H9 (cell line): ENCODE measurements at regions not wholly inside any gene's neighbourhood (a gene's known extent, or its start where the extent isn't known, plus 50 kb on each side); places are given as distances from the start of the nearest gene placed in this dataset.

Source experiments
- DNase-seq: peaks from one replicate; pipeline ENCODE4 v3.0.0-alpha.2; 2017
- H2AFZ ChIP-seq: one replicate; pipeline ENCODE4 v1.6.1; 2013; ENCODE audit warnings: mild to moderate bottlenecking, low read length, control low read depth, moderate library complexity
- H2AK5ac ChIP-seq: 2 replicates; pipeline ENCODE4 v1.6.1; 2013; ENCODE audit warnings: low read length, control low read depth, mixed read lengths; ENCODE audit not compliant: insufficient read length
- H2BK120ac ChIP-seq: one replicate; pipeline ENCODE4 v1.6.1; 2013; ENCODE audit warnings: low read depth, mild to moderate bottlenecking, low read length, control low read depth, inconsistent platforms; ENCODE audit not compliant: poor library complexity, severe bottlenecking
- H2BK12ac ChIP-seq: 2 replicates; pipeline ENCODE4 v1.6.1; 2013; ENCODE audit warnings: low read length, control low read depth, mixed read lengths, low read depth; ENCODE audit not compliant: insufficient read length
- H2BK15ac ChIP-seq: 2 replicates; pipeline ENCODE4 v1.6.1; 2013; ENCODE audit warnings: low read depth, low read length, control low read depth
- H2BK20ac ChIP-seq: one replicate; pipeline ENCODE4 v1.6.1; 2013; ENCODE audit warnings: low read depth, mild to moderate bottlenecking, low read length, control low read depth, inconsistent platforms; ENCODE audit not compliant: poor library complexity, severe bottlenecking
- H2BK5ac ChIP-seq: 2 replicates; pipeline ENCODE4 v1.6.1; 2013; ENCODE audit warnings: low read length, control low read depth, mixed read lengths; ENCODE audit not compliant: insufficient read length
- H3K14ac ChIP-seq: 2 replicates; pipeline ENCODE4 v1.6.1; 2013; ENCODE audit warnings: low read length, control low read depth; ENCODE audit not compliant: insufficient read depth
- H3K18ac ChIP-seq: 2 replicates; pipeline ENCODE4 v1.6.1; 2013; ENCODE audit warnings: low read depth, mild to moderate bottlenecking, mixed read lengths, low read length, control low read depth; ENCODE audit not compliant: insufficient read length
- H3K23ac ChIP-seq: 2 replicates; pipeline ENCODE4 v1.6.1; 2013; ENCODE audit warnings: low read length, control low read depth, mixed read lengths, low read depth; ENCODE audit not compliant: insufficient read length
- H3K23me2 ChIP-seq: 2 replicates; pipeline ENCODE4 v1.6.1; 2013; ENCODE audit warnings: low read depth, mild to moderate bottlenecking, mixed read lengths, low read length, control low read depth; ENCODE audit not compliant: insufficient read length, poor library complexity, severe bottlenecking
- H3K27ac ChIP-seq: 2 replicates; pipeline ENCODE4 v1.5.1; 2013; ENCODE audit warnings: low read length, control low read depth, mixed read lengths, low read depth; ENCODE audit not compliant: insufficient read length
- H3K27me3 ChIP-seq: 2 replicates; pipeline ENCODE4 v1.6.1; 2013; ENCODE audit warnings: low read length, control low read depth, inconsistent platforms; ENCODE audit not compliant: insufficient read depth
- H3K4ac ChIP-seq: 2 replicates; pipeline ENCODE4 v1.6.1; 2013; ENCODE audit warnings: low read depth, mild to moderate bottlenecking, control low read depth, inconsistent platforms, low read length, moderate library complexity
- H3K4me1 ChIP-seq: 2 replicates; pipeline ENCODE4 v1.6.1; 2013; ENCODE audit warnings: low read length, control low read depth, inconsistent platforms; ENCODE audit not compliant: insufficient read depth
- H3K4me2 ChIP-seq: 2 replicates; pipeline ENCODE4 v1.6.1; 2013; ENCODE audit warnings: low read length, control low read depth, mixed read lengths; ENCODE audit not compliant: insufficient read length, insufficient read depth
- H3K56ac ChIP-seq: 2 replicates; pipeline ENCODE4 v1.6.1; 2013; ENCODE audit warnings: low read depth, mild to moderate bottlenecking, mixed read lengths, low read length, control low read depth; ENCODE audit not compliant: insufficient read length
- H3K79me1 ChIP-seq: 2 replicates; pipeline ENCODE4 v1.6.1; 2013; ENCODE audit warnings: low read depth, mild to moderate bottlenecking, moderate library complexity, low read length, control low read depth, inconsistent platforms; ENCODE audit not compliant: insufficient read depth, poor library complexity, severe bottlenecking
- H3K79me2 ChIP-seq: 2 replicates; pipeline ENCODE4 v1.6.1; 2013; ENCODE audit warnings: low read length, control low read depth, inconsistent platforms; ENCODE audit not compliant: insufficient read depth
- H3K9ac ChIP-seq: 2 replicates; pipeline ENCODE4 v1.6.1; 2013; ENCODE audit warnings: low read length, control low read depth, mixed read lengths; ENCODE audit not compliant: insufficient read length; ENCODE audit errors: extremely low read depth
- H3K9me3 ChIP-seq: one replicate; pipeline ENCODE4 v1.6.1; 2013; ENCODE audit warnings: low read depth, low read length, inconsistent platforms; ENCODE audit not compliant: control insufficient read depth
- H3T11ph ChIP-seq: one replicate; pipeline ENCODE4 v1.6.1; 2013; ENCODE audit warnings: mild to moderate bottlenecking, low read length, control low read depth, inconsistent platforms
- H4K20me1 ChIP-seq: one replicate; pipeline ENCODE4 v1.6.1; 2013; ENCODE audit not compliant: control insufficient read depth, insufficient read length, insufficient read depth
- H4K5ac ChIP-seq: 2 replicates; pipeline ENCODE4 v1.6.1; 2013; ENCODE audit warnings: low read depth, mild to moderate bottlenecking, mixed read lengths, low read length, control low read depth; ENCODE audit not compliant: insufficient read length
- H4K8ac ChIP-seq: replicated peaks from 2 replicates; pipeline ENCODE4 v1.6.1; 2013; ENCODE audit warnings: low read length, control low read depth, mixed read lengths, low read depth; ENCODE audit not compliant: insufficient read length
- H4K91ac ChIP-seq: 2 replicates; pipeline ENCODE4 v1.6.1; 2013; ENCODE audit warnings: low read depth, mild to moderate bottlenecking, moderate library complexity, mixed read lengths, low read length, control low read depth; ENCODE audit not compliant: insufficient read length
- H3K27ac Mint-ChIP-seq, 3 experiments: 2 replicates in 2 of 3; 3 replicates in 1 of 3; pipeline ENCODE4 v1.8.0; 2020 to 2021; ENCODE audit warnings: mixed read lengths in 3 of 3, mild to moderate bottlenecking in 1 of 3, moderate library complexity in 1 of 3
- H3K27me3 Mint-ChIP-seq: 2 replicates; pipeline ENCODE4 v1.8.0; 2021; ENCODE audit warnings: low read depth, mild to moderate bottlenecking, moderate library complexity, mixed read lengths
- H3K36me3 Mint-ChIP-seq, 3 experiments: 2 replicates in 2 of 3; 3 replicates in 1 of 3; pipeline ENCODE4 v1.8.0; 2020 to 2021; ENCODE audit warnings: low read depth in 3 of 3, mixed read lengths in 3 of 3; ENCODE audit not compliant: insufficient read depth in 1 of 3
- H3K4me1 Mint-ChIP-seq, 2 experiments: 2 replicates each; pipeline ENCODE4 v1.8.0; 2020; ENCODE audit warnings: mixed read lengths in 2 of 2
- H3K4me3 Mint-ChIP-seq, 2 experiments: 2 replicates in 1 of 2; 3 replicates in 1 of 2; pipeline ENCODE4 v1.8.0; 2020 to 2021; ENCODE audit warnings: mild to moderate bottlenecking in 2 of 2, mixed read lengths in 2 of 2, moderate library complexity in 1 of 2
- H3K9me3 Mint-ChIP-seq, 2 experiments: 2 replicates in 1 of 2; 3 replicates in 1 of 2; pipeline ENCODE4 v1.8.0; 2020; ENCODE audit warnings: mild to moderate bottlenecking in 2 of 2, mixed read lengths in 2 of 2, moderate library complexity in 1 of 2
- CTCF ChIP-seq: fragments of 200-600 bp; sonication (generic); conservative IDR thresholded peaks from 3 replicates; pipeline ENCODE4 v1.8.0; 2021; ENCODE audit warnings: antibody characterized with exemption, mild to moderate bottlenecking
- WGBS: extraction: QIAGEN DNeasy Blood & Tissue Kit; methylation state at CpG from one replicate; pipeline ENCODE4 v1.1.7; 2013; ENCODE audit warnings: missing lambda C conversion rate, low lambda C conversion rate, mixed read lengths; ENCODE audit not compliant: insufficient read length; ENCODE audit errors: extremely low coverage; 5-methylcytosine and 5-hydroxymethylcytosine counted together

- Histone ChIP-seq H2BK20ac (no peak overlapping the region), H3K14ac (no peak overlapping the region), H2BK12ac (no peak overlapping the region), H3K9me3 (no peaks in the 10 kb centered on the region), H2BK15ac (no peak overlapping the region), H3K18ac (no peak overlapping the region), H3K4me2 (no peak overlapping the region), H3T11ph (no peak overlapping the region), H3K27ac (no peak overlapping the region), H4K20me1 (no peaks in the 10 kb centered on the region), H3K9ac (no peak overlapping the region), H3K27me3 (no peaks in the 10 kb centered on the region), H3K23ac (no peak overlapping the region), H3K23me2 (no peaks in the 10 kb centered on the region), H2AFZ (no peak overlapping the region), H2AK5ac (no peak overlapping the region), H2BK5ac (no peak overlapping the region), H3K56ac (no peak overlapping the region), H4K8ac (no peak overlapping the region), H4K5ac (no peak overlapping the region), H4K91ac (no peak overlapping the region), H2BK120ac (no peak overlapping the region), H3K4ac (no peak overlapping the region), H3K79me1 (no peaks in the 10 kb centered on the region), H3K4me1 (no peaks in the 10 kb centered on the region), H3K79me2 (no peaks in the 10 kb centered on the region)
- Mint-ChIP-seq H3K4me1 (no peaks in the 10 kb centered on the region), H3K27ac (no peak overlapping the region), H3K27me3 (no peaks in the 10 kb centered on the region), H3K4me3 (no peak overlapping the region), H3K9me3 (peaks cover 3 to 8% of the 10 kb centered on the region in 2 experiments; a peak in 4 of 5 replicates), H3K36me3 (peaks cover 0 to 14% (median 7%) of the 10 kb centered on the region in 3 experiments; a peak in 5 of 7 replicates)
- DNase-seq, result no peak
- WGBS, result no CpG with 5 or more reads among the region's 2 CpGs
- no peak for TF ChIP-seq CTCF
Observed at GRCh38 chr2:193199322-193199721, 1004.6 kb upstream of the TMEFF2 start.
